Kasumi-1 (cell line): ENCODE measurements at regions not wholly inside any gene's neighbourhood (a gene's known extent, or its start where the extent isn't known, plus 50 kb on each side); places are given as distances from the start of the nearest gene placed in this dataset.

Experiments
- DNase-seq, 2 experiments: peaks; one replicate each; lab custom pipeline; 2025; lab: John Stamatoyannopoulos, UW

- peak; percentile 14 to 27 for DNase-seq
Observed at GRCh38 chr17:45719335-45720071, 64.6 kb upstream of the CRHR1 start.

GRCh38 chr17:45720386-45720785 is 63.7 kb upstream of the CRHR1 start:
- no peak for DNase-seq

- no peak for DNase-seq
Observed at GRCh38 chr17:45722161-45722560, 62.0 kb upstream of the CRHR1 start.

GRCh38 chr17:45729294-45729907 is 54.7 kb upstream of the CRHR1 start:
- no peak for DNase-seq

GRCh38 chr17:45730192-45730591 is 53.9 kb upstream of the CRHR1 start:
- DNase-seq, result no peak

GRCh38 chr17:45731459-45731858 is 52.7 kb upstream of the CRHR1 start:
- no peak for DNase-seq

GRCh38 chr17:45732926-45733505 is 51.1 kb upstream of the CRHR1 start:
- DNase-seq, result no peak

- no peak for DNase-seq
Observed at GRCh38 chr17:45733781-45734180, 50.3 kb upstream of the CRHR1 start.
